Kidney epithelial cell (primary cell): ENCODE measurements at regions not wholly inside any gene's neighbourhood (a gene's known extent, or its start where the extent isn't known, plus 50 kb on each side); places are given as distances from the start of the nearest gene placed in this dataset.

Source experiments
- DNase-seq: peaks from one replicate; pipeline ENCODE4 v3.0.0-alpha.2; 2010; ENCODE audit warnings: low read depth
- H3K27me3 ChIP-seq: 2 replicates; pipeline ENCODE4 v1.6.0; 2011; ENCODE audit warnings: low read length; ENCODE audit not compliant: control insufficient read depth, insufficient read depth
- H3K36me3 ChIP-seq: 2 replicates; pipeline ENCODE4 v1.5.1; 2011; ENCODE audit warnings: low read length; ENCODE audit not compliant: control insufficient read depth, insufficient read depth
- H3K4me3 ChIP-seq: 2 replicates; pipeline ENCODE4 v1.5.1; 2011; ENCODE audit warnings: low read depth, mild to moderate bottlenecking, control low read depth, low read length
- CTCF ChIP-seq: IDR thresholded peaks from 2 replicates; pipeline ENCODE4 v1.5.1; 2011; ENCODE audit warnings: mild to moderate bottlenecking, moderate library complexity, low read length, control low read depth, inconsistent platforms; ENCODE audit not compliant: insufficient read depth, poor library complexity, severe bottlenecking

GRCh38 chr14:97945631-97946030, 1148.4 kb downstream of the VRK1 start:
- no peaks in the 10 kb centered on the region for H3K27me3 ChIP-seq
- no peak for TF ChIP-seq CTCF
- DNase-seq = no peak
- H3K36me3 ChIP-seq = no peaks in the 10 kb centered on the region
- no peak overlapping the region for H3K4me3 ChIP-seq

GRCh38 chr14:97946240-97946639, 1149.1 kb downstream of the VRK1 start:
- Histone ChIP-seq H3K27me3 (no peaks in the 10 kb centered on the region), H3K4me3 (no peak overlapping the region), H3K36me3 (no peaks in the 10 kb centered on the region)
- no peak for DNase-seq
- TF ChIP-seq CTCF = no peak

GRCh38 chr14:97946641-97947040, 1149.5 kb downstream of the VRK1 start:
- Histone ChIP-seq H3K36me3 (no peaks in the 10 kb centered on the region), H3K27me3 (no peaks in the 10 kb centered on the region)
- no peak for TF ChIP-seq CTCF

GRCh38 chr14:97948841-97949240, 1151.7 kb downstream of the VRK1 start:
- Histone ChIP-seq H3K36me3 (no peaks in the 10 kb centered on the region), H3K27me3 (no peaks in the 10 kb centered on the region), H3K4me3 (no peak overlapping the region)
- no peak for TF ChIP-seq CTCF
- no peak for DNase-seq

More at GRCh38 chr14:97946641-97947040, 1149.5 kb downstream of the VRK1 start:
- no peak overlapping the region for H3K4me3 ChIP-seq
- DNase-seq = no peak

GRCh38 chr14:97956581-97957340, 1159.6 kb downstream of the VRK1 start:
- Histone ChIP-seq H3K27me3 (no peaks in the 10 kb centered on the region), H3K36me3 (no peaks in the 10 kb centered on the region), H3K4me3 (no peak overlapping the region)
- TF ChIP-seq CTCF = no peak
- no peak for DNase-seq

GRCh38 chr14:97959251-97959650, 1162.1 kb downstream of the VRK1 start:
- no peak for TF ChIP-seq CTCF
- Histone ChIP-seq H3K4me3 (no peak overlapping the region), H3K36me3 (no peaks in the 10 kb centered on the region), H3K27me3 (no peaks in the 10 kb centered on the region)
- no peak for DNase-seq
